ENCODE measurements at regions not wholly inside any gene's neighbourhood (a gene's known extent, or its start where the extent isn't known, plus 50 kb on each side); places are given as distances from the start of the nearest gene placed in this dataset.

- TF ChIP-seq CTCF (IDR thresholded peaks at IDR 0.05; ENCODE audit: low read depth, low read length), result no peak
- TF ChIP-seq POLR2A (IDR thresholded peaks at IDR 0.05; ENCODE audit: extremely low read depth, insufficient read length), result no peak
- TF ChIP-seq MAX (IDR thresholded peaks at IDR 0.05; ENCODE audit: low read depth, low read length), result no peak
- no peak for TF ChIP-seq MYC (IDR thresholded peaks at IDR 0.05; ENCODE audit: low read depth, low read length)
- H3K4me3 ChIP-seq (ENCODE audit: low read depth, low read length), result no peak overlapping the region
- no peak for DNase-seq (ENCODE audit: low read depth)
Observed at GRCh38 chr2:5867056-5867455, 174.9 kb downstream of the SOX11 start.

- H3K4me3 ChIP-seq (ENCODE audit: low read depth, low read length), result no peak overlapping the region
- TF ChIP-seq MAX (IDR thresholded peaks at IDR 0.05; ENCODE audit: low read depth, low read length), result no peak
- no peak for TF ChIP-seq POLR2A (IDR thresholded peaks at IDR 0.05; ENCODE audit: extremely low read depth, insufficient read length)
- no peak for TF ChIP-seq MYC (IDR thresholded peaks at IDR 0.05; ENCODE audit: low read depth, low read length)
- TF ChIP-seq CTCF (IDR thresholded peaks at IDR 0.05; ENCODE audit: low read depth, low read length), result no peak
- no peak for DNase-seq (ENCODE audit: low read depth)
Observed at GRCh38 chr2:5868931-5869330, 176.7 kb downstream of the SOX11 start.

- TF ChIP-seq MYC (IDR thresholded peaks at IDR 0.05; ENCODE audit: low read depth, low read length) (no peak), POLR2A (IDR thresholded peaks at IDR 0.05; ENCODE audit: extremely low read depth, insufficient read length) (no peak), CTCF (IDR thresholded peaks at IDR 0.05; ENCODE audit: low read depth, low read length) (no peak), MAX (IDR thresholded peaks at IDR 0.05; ENCODE audit: low read depth, low read length) (no peak)
- H3K4me3 ChIP-seq (ENCODE audit: low read depth, low read length), result no peak overlapping the region
- no peak for DNase-seq (ENCODE audit: low read depth)
Observed at GRCh38 chr2:5869936-5870335, 177.8 kb downstream of the SOX11 start.

GRCh38 chr2:5877360-5877759, 185.2 kb downstream of the SOX11 start:
- no peak for TF ChIP-seq POLR2A (IDR thresholded peaks at IDR 0.05; ENCODE audit: extremely low read depth, insufficient read length)
- TF ChIP-seq CTCF (IDR thresholded peaks at IDR 0.05; ENCODE audit: low read depth, low read length), result no peak
- no peak for TF ChIP-seq MAX (IDR thresholded peaks at IDR 0.05; ENCODE audit: low read depth, low read length)
- TF ChIP-seq MYC (IDR thresholded peaks at IDR 0.05; ENCODE audit: low read depth, low read length), result no peak
- no peak overlapping the region for H3K4me3 ChIP-seq (ENCODE audit: low read depth, low read length)
- DNase-seq (ENCODE audit: low read depth), result no peak

GRCh38 chr2:5885451-5886173, 193.4 kb downstream of the SOX11 start:
- no peak for TF ChIP-seq MYC (IDR thresholded peaks at IDR 0.05; ENCODE audit: low read depth, low read length)
- no peak for TF ChIP-seq POLR2A (IDR thresholded peaks at IDR 0.05; ENCODE audit: extremely low read depth, insufficient read length)
- no peak for TF ChIP-seq CTCF (IDR thresholded peaks at IDR 0.05; ENCODE audit: low read depth, low read length)
- TF ChIP-seq MAX (IDR thresholded peaks at IDR 0.05; ENCODE audit: low read depth, low read length), result no peak
- DNase-seq (ENCODE audit: low read depth), result no peak
- no peak overlapping the region for H3K4me3 ChIP-seq (ENCODE audit: low read depth, low read length)
